Stimulated activated CD4-positive, alpha-beta T cell treated with anti-CD3 and anti-CD28 coated beads, TNF-alpha, amount 100 ng/mL, for 48 hours (primary cell): ENCODE measurements at regions not wholly inside any gene's neighbourhood (a gene's known extent, or its start where the extent isn't known, plus 50 kb on each side); places are given as distances from the start of the nearest gene placed in this dataset.
A peak's percentile ranks its signal among the peaks of the same experiment; 100 is the strongest.

Source experiments
- DNase-seq, 3 donors: peaks; one replicate each; pipeline ENCODE4 v3.0.0-alpha.2; 2020; ENCODE audit warnings: low read depth in 3 of 3

- DNase-seq, result no peak
Observed at GRCh38 chr4:57491388-57491787, 381.2 kb upstream of the IGFBP7 start.

DNA sequence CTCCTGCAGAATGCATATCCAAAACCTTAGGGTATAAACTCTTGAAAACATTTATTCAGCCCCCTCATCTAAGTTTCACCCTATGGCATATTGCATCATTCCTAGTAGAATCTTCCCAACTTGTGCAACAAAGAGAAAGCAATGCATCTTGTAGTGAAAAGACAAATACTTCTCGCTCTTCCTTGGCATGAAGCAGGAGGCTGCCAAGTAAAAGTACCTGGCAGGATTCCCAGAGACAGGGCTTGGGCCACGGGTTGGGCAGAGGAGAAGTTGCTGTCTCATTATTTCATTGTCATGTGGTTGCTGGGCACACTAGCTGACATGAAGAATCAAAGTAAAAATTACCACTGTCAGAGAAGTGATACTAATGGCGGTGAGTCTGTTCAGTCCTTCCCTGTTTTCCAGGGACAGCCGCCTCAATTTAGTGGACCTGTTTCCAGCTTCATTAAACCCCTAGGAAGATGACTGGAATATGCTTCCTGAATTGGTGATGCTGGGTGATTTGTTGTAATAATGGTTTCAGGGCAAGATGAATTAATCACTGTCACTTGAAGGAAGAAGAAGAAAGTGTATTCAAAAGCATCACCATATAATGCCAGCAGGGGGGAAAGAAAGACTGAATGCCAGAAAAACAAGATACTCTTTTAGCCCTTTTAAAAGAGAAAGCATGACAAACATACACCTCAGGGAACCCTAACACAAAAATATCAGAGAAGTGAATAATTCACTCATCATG lies 380.5 kb upstream of the IGFBP7 start:
- no peak for DNase-seq

GRCh38 chr4:57488366-57489162 lies 378.4 kb upstream of the IGFBP7 start:
- no peak for DNase-seq

DNA sequence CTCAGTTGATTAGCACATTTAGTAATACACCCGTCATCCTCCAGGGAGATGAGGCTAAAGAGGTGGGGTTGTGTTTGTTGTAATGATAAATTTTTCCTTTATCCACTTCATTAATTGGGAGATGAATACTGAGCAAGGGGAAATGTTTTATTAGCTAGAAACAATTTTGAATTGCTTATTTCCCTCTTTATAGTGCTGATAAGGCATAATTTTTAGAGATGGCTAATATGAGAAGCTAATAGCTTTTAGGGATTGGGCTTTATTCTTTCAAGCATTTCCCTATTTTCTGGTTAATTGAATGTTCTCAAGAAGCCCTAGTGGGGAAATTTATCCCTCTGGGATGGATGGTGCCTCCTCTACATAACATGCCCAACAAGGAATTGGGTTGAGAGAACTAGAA lies 365.2 kb upstream of the IGFBP7 start:
- DNase-seq, result no peak

- no peak for DNase-seq
Observed at GRCh38 chr4:57465321-57466056, 355.3 kb upstream of the IGFBP7 start.

DNA sequence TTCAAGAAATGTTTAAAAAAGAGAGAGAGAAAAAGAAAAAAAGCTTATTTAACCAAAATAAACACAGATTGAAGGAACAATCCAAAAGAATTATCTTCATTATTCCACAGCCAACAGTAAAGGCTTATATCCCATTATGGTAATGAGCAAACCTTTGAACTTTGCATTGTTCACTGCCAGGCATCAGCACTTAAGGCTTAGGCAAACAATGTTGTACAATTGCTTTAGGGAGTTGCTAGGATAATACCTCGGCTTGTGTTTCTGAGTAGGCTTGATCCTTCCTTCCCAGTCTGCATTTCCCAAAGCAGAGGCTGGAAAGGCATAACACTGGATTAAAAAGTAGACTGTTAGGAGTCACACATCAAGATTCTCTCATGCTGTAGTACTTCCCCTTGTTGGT lies 352.7 kb upstream of the IGFBP7 start:
- no peak for DNase-seq

DNA sequence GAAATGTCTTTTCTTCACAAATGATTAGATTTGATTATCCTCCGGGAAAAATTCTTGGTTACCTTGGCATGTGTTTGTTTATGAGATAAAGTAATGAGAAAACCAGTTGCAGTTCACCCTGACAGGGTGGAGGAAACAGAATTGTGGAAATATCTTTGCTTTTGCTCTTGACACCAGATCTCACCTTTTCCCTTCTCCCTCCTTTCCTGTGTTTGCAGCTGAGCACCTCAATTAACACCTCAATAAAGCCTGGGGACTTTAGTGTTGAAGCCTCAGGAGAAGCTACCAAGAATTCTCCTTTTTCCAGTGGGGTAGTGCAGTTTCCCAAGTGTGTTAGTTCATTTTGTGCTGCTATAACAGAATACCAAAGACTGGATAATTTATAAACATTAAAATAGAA lies 350.8 kb upstream of the IGFBP7 start:
- no peak for DNase-seq

GRCh38 chr4:57448901-57449300 lies 338.7 kb upstream of the IGFBP7 start:
- no peak for DNase-seq

DNA sequence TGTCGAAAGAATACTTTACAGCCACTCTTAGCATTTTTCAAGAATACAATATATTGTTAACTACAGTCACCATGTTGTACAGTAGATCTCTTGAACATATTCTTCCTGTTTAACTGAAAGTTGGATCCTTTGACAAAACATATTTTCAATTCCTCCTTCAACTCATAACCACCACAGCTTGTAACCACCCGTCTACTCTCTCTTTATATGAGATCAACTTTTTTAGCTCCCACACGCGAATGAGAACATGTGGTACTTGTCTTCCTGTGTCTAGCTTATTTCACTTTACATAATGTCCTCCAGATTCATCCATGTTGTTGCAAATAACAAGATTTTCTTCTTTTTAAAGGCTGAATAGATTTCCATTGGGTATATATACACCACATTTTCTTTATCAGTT lies 338.3 kb upstream of the IGFBP7 start:
- no peak for DNase-seq

DNA sequence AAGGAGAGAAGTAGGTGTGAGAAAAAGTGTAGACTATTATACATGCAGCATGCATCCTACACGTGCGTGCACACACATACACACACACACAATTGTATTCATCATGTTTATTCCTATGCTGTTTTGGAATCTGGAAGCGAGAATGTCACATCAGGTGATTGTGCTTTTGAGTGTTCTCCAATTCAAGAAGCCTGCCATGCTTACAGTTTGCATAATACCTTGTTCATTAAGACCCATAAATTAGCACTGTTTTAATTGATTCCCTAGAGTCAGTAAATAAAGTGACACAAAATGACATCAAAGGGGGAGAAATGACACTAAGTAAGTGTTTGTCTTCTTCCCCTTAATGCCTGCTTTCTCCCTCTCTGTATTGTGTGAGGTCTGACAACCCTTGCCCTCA lies 336.1 kb upstream of the IGFBP7 start:
- DNase-seq, result no peak

- no peak for DNase-seq
Observed at GRCh38 chr4:57445686-57446085, 335.5 kb upstream of the IGFBP7 start.

GRCh38 chr4:57444671-57445070 lies 334.5 kb upstream of the IGFBP7 start:
- no peak for DNase-seq

DNA sequence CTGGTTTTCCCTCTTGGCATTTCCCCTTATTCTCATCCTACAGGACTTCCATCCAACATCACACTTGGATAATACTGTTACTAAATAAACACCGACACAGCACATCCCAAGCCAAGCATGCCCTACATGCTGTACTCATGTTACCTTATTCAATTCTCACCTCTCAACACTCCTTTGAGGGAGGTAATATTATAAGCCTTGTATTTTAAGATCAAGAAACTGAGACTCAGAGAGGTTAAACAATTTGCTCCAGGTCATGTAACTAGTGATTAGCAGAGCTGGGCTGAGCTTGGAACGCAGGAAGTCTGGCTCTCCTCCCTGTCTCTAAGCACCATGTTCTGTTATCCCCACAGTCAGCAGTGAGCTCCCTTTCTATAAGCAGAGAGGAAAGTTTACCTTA lies 333.6 kb upstream of the IGFBP7 start:
- DNase-seq, result no peak

GRCh38 chr4:57443308-57443707 lies 333.1 kb upstream of the IGFBP7 start:
- DNase-seq, result no peak

GRCh38 chr4:57442831-57443291 lies 332.7 kb upstream of the IGFBP7 start:
- DNase-seq, result no peak

DNA sequence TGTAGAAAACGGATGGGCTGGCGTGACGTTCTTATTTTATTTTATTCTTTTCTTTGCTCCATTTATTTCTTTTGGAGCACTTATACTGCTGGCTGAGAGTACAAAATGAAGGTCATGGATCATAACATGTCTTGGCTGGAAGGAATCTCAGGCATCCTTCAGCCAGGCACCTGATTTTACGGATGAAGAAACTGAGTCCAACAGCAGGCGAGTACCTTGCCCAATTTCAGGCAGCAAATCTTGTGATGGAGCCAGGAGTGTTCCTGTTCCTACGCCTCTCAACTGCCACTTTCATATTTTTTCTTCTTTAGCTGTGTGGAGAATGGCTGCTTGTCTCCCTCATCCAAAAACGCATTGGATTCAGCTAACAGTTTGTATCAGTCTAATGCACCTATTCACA lies 332.1 kb upstream of the IGFBP7 start:
- no peak for DNase-seq

DNA sequence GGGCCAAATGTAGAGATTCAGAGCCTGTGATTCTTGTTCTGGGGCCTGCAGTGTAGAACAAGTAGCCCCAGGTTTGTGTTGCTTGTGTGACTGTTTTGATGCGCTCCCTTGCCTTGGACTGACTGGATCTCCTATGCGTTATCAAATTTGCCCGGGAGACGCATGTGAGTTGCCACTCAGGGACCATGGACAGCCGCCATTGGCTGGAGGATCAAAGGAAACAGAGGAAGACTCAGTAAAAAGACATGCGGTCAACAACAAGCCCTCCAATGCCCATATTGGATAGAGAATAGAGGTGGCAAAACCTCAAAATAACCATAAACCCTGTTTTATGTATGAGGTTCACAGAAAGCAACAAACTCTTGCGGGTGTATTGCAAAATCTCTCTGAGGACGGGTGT lies 327.5 kb upstream of the IGFBP7 start:
- DNase-seq, result no peak

GRCh38 chr4:57435300-57435699 lies 325.1 kb upstream of the IGFBP7 start:
- DNase-seq, result no peak

GRCh38 chr4:57430726-57431125 lies 320.5 kb upstream of the IGFBP7 start:
- DNase-seq, result no peak

GRCh38 chr4:57426779-57427395 lies 316.7 kb upstream of the IGFBP7 start:
- peak in 2 of 3 donors; percentile 3 to 20 for DNase-seq

DNA sequence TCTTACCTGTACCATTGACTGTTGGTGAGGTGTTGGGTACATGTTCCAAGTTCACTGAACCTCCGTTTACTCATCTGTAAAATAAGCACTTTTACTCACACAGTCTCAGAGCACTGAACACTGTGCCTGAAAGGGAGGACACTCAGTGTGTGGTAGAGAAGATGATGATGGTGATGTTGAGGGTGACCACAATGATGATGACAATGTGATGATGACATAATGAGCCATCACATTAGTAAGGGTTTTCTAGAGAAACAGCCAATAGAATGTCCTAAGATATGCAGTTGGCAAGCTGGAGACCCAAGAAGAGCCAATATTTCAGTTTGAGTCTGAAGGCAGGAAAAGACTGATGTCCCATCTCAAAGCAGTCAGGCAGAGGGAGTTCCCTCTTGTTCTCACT lies 315.4 kb upstream of the IGFBP7 start:
- no peak for DNase-seq

- DNase-seq, result no peak
Observed at GRCh38 chr4:57424232-57424897, 314.2 kb upstream of the IGFBP7 start.
